ENCODE measurements at regions not wholly inside any gene's neighbourhood (a gene's known extent, or its start where the extent isn't known, plus 50 kb on each side); places are given as distances from the start of the nearest gene placed in this dataset.

GRCh38 chr13:67505376-67505775 is 275.2 kb upstream of the PCDH9 start:
- intact Hi-C loops (cut with DNase I) = no loop called here
- Histone ChIP-seq H3K36me3 (no peaks in the 10 kb centered on the region), H3K4me1 (no peaks in the 10 kb centered on the region), H3K27ac (no peak overlapping the region), H3K27me3 (ENCODE audit: low read depth) (no peaks in the 10 kb centered on the region), H3K9me3 (no peaks in the 10 kb centered on the region), H3K4me3 (no peak overlapping the region)
- TF ChIP-seq CTCF (IDR thresholded peaks at IDR 0.05) = no peak
- no peak for DNase-seq
- no peak for ATAC-seq

GRCh38 chr13:67498948-67499347 is 268.8 kb upstream of the PCDH9 start:
- Histone ChIP-seq H3K9me3 (no peaks in the 10 kb centered on the region), H3K4me1 (no peaks in the 10 kb centered on the region), H3K4me3 (no peak overlapping the region), H3K27ac (no peak overlapping the region), H3K27me3 (ENCODE audit: low read depth) (no peaks in the 10 kb centered on the region), H3K36me3 (no peaks in the 10 kb centered on the region)
- intact Hi-C loops (cut with DNase I) = no loop called here
- ATAC-seq = no peak
- no peak for DNase-seq
- TF ChIP-seq CTCF (IDR thresholded peaks at IDR 0.05) = no peak

- Histone ChIP-seq H3K27me3 (ENCODE audit: low read depth) (no peaks in the 10 kb centered on the region), H3K4me1 (no peaks in the 10 kb centered on the region)
- intact Hi-C loops (cut with DNase I) = no loop called here
These were observed 263.7 kb upstream of the PCDH9 start for GRCh38 chr13:67493835-67494234.

GRCh38 chr13:67489016-67489415 is 258.9 kb upstream of the PCDH9 start:
- ATAC-seq = no peak
- intact Hi-C loops (cut with DNase I) = no loop called here

More at GRCh38 chr13:67493835-67494234, 263.7 kb upstream of the PCDH9 start:
- Histone ChIP-seq H3K27ac (no peak overlapping the region), H3K36me3 (no peaks in the 10 kb centered on the region), H3K4me3 (no peak overlapping the region), H3K9me3 (no peaks in the 10 kb centered on the region)
- TF ChIP-seq CTCF (IDR thresholded peaks at IDR 0.05) = no peak
- DNase-seq (no peak), ATAC-seq (no peak)

GRCh38 chr13:67481445-67481844 is 251.3 kb upstream of the PCDH9 start:
- Histone ChIP-seq H3K9me3 (no peaks in the 10 kb centered on the region), H3K4me1 (no peaks in the 10 kb centered on the region), H3K27me3 (ENCODE audit: low read depth) (no peaks in the 10 kb centered on the region), H3K27ac (no peak overlapping the region), H3K4me3 (no peak overlapping the region), H3K36me3 (no peaks in the 10 kb centered on the region)
- no peak for TF ChIP-seq CTCF (IDR thresholded peaks at IDR 0.05)
- ATAC-seq (no peak), DNase-seq (no peak)
- intact Hi-C loops (cut with DNase I) = no loop called here

More at GRCh38 chr13:67489016-67489415, 258.9 kb upstream of the PCDH9 start:
- Histone ChIP-seq H3K4me1 (no peaks in the 10 kb centered on the region), H3K4me3 (no peak overlapping the region), H3K27me3 (ENCODE audit: low read depth) (no peaks in the 10 kb centered on the region), H3K36me3 (no peaks in the 10 kb centered on the region), H3K9me3 (no peaks in the 10 kb centered on the region), H3K27ac (no peak overlapping the region)
- DNase-seq = no peak
- TF ChIP-seq CTCF (IDR thresholded peaks at IDR 0.05) = no peak

GRCh38 chr13:67474115-67474514 is 244.0 kb upstream of the PCDH9 start:
- DNase-seq = no peak
- Histone ChIP-seq H3K36me3 (no peaks in the 10 kb centered on the region), H3K4me3 (no peak overlapping the region), H3K27ac (no peak overlapping the region), H3K27me3 (ENCODE audit: low read depth) (no peaks in the 10 kb centered on the region), H3K9me3 (peaks cover 8% of the 10 kb centered on the region), H3K4me1 (no peaks in the 10 kb centered on the region)
- no peak for ATAC-seq
- no peak for TF ChIP-seq CTCF (IDR thresholded peaks at IDR 0.05)
- intact Hi-C loops (cut with DNase I) = no loop called here

Data from lower lobe of right lung (tissue), 2 donors.